CD14-positive monocyte (primary cell): ENCODE measurements at regions not wholly inside any gene's neighbourhood (a gene's known extent, or its start where the extent isn't known, plus 50 kb on each side); places are given as distances from the start of the nearest gene placed in this dataset.

ENCODE experiments used
- DNase-seq, 3 donors: peaks; one replicate each; pipeline ENCODE4 v3.0.0-alpha.2; 2011 to 2022
- H2AFZ ChIP-seq: 2 replicates; pipeline ENCODE4 v1.6.0; 2012; ENCODE audit warnings: mild to moderate bottlenecking, low read depth, low read length, inconsistent platforms; ENCODE audit not compliant: insufficient read depth, poor library complexity, severe bottlenecking
- H3K27ac ChIP-seq, 2 donors: 1 replicate in 1 of 2; 2 replicates in 1 of 2; pipeline ENCODE4 v1.5.1; 2012 to 2013; ENCODE audit warnings: low read length in 2 of 2, control low read depth in 1 of 2, inconsistent platforms in 1 of 2, low read depth in 1 of 2, mild to moderate bottlenecking in 1 of 2
- H3K27me3 ChIP-seq, 2 donors: one replicate each; pipeline versions ENCODE4 v1.6.0 to v1.6.1; 2011 to 2013; ENCODE audit warnings: low read length in 2 of 2; ENCODE audit not compliant: control insufficient read depth in 2 of 2, insufficient read depth in 2 of 2
- H3K36me3 ChIP-seq, 2 donors: replicated peaks in 1 of 2; 1 replicate in 1 of 2; 2 replicates in 1 of 2; pipeline versions ENCODE4 v1.5.1 to v1.6.1; 2012 to 2013; ENCODE audit warnings: low read length in 2 of 2, control low read depth in 1 of 2, inconsistent platforms in 1 of 2, mild to moderate bottlenecking in 1 of 2; ENCODE audit not compliant: insufficient read depth in 2 of 2, control insufficient read depth in 1 of 2
- H3K4me1 ChIP-seq, 2 donors: 1 replicate in 1 of 2; 2 replicates in 1 of 2; pipeline versions ENCODE4 v1.5.1 to v1.6.1; 2012 to 2013; ENCODE audit warnings: low read length in 2 of 2, control low read depth in 1 of 2, inconsistent platforms in 1 of 2, mild to moderate bottlenecking in 1 of 2, moderate library complexity in 1 of 2; ENCODE audit not compliant: insufficient read depth in 2 of 2, control insufficient read depth in 1 of 2
- H3K4me2 ChIP-seq: replicated peaks from 2 replicates; pipeline ENCODE3; 2012; ENCODE audit warnings: low read length, moderate library complexity, mild to moderate bottlenecking; ENCODE audit not compliant: poor library complexity, severe bottlenecking; ENCODE audit errors: extremely low read depth
- H3K4me3 ChIP-seq, 3 experiments: fragments of 200-600 bp in 1 of 3; sonication (generic) in 1 of 3; replicated peaks in 1 of 3; 1 replicate in 2 of 3; 2 replicates in 1 of 3; pipeline ENCODE4 v1.5.1; 2011 to 2013; ENCODE audit warnings: low read length in 3 of 3, mild to moderate bottlenecking in 3 of 3, control low read depth in 2 of 3, low read depth in 2 of 3, inconsistent platforms in 1 of 3, moderate library complexity in 1 of 3
- H3K79me2 ChIP-seq: 2 replicates; pipeline ENCODE4 v1.6.0; 2012; ENCODE audit warnings: mild to moderate bottlenecking, control low read depth, inconsistent platforms, low read length, moderate library complexity; ENCODE audit not compliant: insufficient read depth
- H3K9ac ChIP-seq: 2 replicates; pipeline ENCODE4 v1.6.0; 2017; ENCODE audit warnings: low read length, mild to moderate bottlenecking; ENCODE audit not compliant: insufficient read depth, poor library complexity, severe bottlenecking
- H3K9me3 ChIP-seq, 2 donors: replicated peaks in 1 of 2; 1 replicate in 1 of 2; 2 replicates in 1 of 2; pipeline versions ENCODE4 v1.5.1 to v1.6.1; 2012 to 2013; ENCODE audit warnings: low read length in 2 of 2, control low read depth in 1 of 2; ENCODE audit not compliant: control insufficient read depth in 1 of 2, insufficient read depth in 1 of 2
- H4K20me1 ChIP-seq: 2 replicates; pipeline ENCODE4 v1.6.0; 2012; ENCODE audit warnings: mild to moderate bottlenecking, low read length, control low read depth, moderate library complexity; ENCODE audit not compliant: insufficient read depth
- H3K27ac Mint-ChIP-seq, 7 donors: one replicate each; pipeline ENCODE4 v1.8.0; 2020; ENCODE audit warnings: mild to moderate bottlenecking in 7 of 7, mixed read lengths in 7 of 7, moderate library complexity in 6 of 7, inconsistent platforms in 2 of 7
- H3K27me3 Mint-ChIP-seq, 3 donors: one replicate each; pipeline ENCODE4 v1.8.0; 2021 to 2022; ENCODE audit warnings: low read depth in 3 of 3, mild to moderate bottlenecking in 3 of 3, mixed read lengths in 3 of 3, moderate library complexity in 3 of 3, inconsistent platforms in 1 of 3
- H3K36me3 Mint-ChIP-seq, 2 donors: one replicate each; pipeline ENCODE4 v1.8.0; 2020; ENCODE audit warnings: mixed read lengths in 2 of 2, inconsistent platforms in 1 of 2, mild to moderate bottlenecking in 1 of 2
- H3K4me1 Mint-ChIP-seq: one replicate; pipeline ENCODE4 v1.8.0; 2020; ENCODE audit warnings: mild to moderate bottlenecking, mixed read lengths
- H3K4me3 Mint-ChIP-seq, 2 donors: one replicate each; pipeline ENCODE4 v1.8.0; 2020; ENCODE audit warnings: mild to moderate bottlenecking in 2 of 2, mixed read lengths in 2 of 2, moderate library complexity in 1 of 2
- H3K9me3 Mint-ChIP-seq, 7 donors: one replicate each; pipeline ENCODE4 v1.8.0; 2020 to 2022; ENCODE audit warnings: mixed read lengths in 7 of 7, mild to moderate bottlenecking in 6 of 7, moderate library complexity in 6 of 7, inconsistent platforms in 2 of 7
- CTCF ChIP-seq: fragments of 200-600 bp; IDR thresholded peaks from one replicate; pipeline ENCODE4 v1.8.0; 2022; ENCODE audit warnings: antibody characterized with exemption, mild to moderate bottlenecking
- WGBS: methylation state at CpG from one replicate; pipeline ENCODE4 v1.1.5; 2013; ENCODE audit warnings: missing lambda C conversion rate; ENCODE audit not compliant: insufficient coverage; 5-methylcytosine and 5-hydroxymethylcytosine counted together
- intact Hi-C, 2 donors: fragments of 100-400 bp; cut with micrococcal nuclease; formaldehyde crosslinking; loops; one replicate each; pipeline versions ENCODE4 v1.15.0 to v1.15.1; 2023

- intact Hi-C loops, result loop anchor here in 1 of 2 donors (5.0 kb wide), 1 partner anchor 37 kb away; no protein-coding TSS in a partner anchor
These were observed 98.1 kb downstream of the PSMG1 start for GRCh38 chr21:39084979-39085729.

GRCh38 chr21:39084073-39084472 is 99.2 kb downstream of the PSMG1 start:
- 82% methylated on average over 2 of the region's 4 CpGs for WGBS
- peaks cover 40% of the 10 kb centered on the region in 2 donors for H3K4me1 ChIP-seq

More at GRCh38 chr21:39084979-39085729, 98.1 kb downstream of the PSMG1 start:
- H3K9me3 Mint-ChIP-seq, result peaks cover 0 to 2% (median 0%) of the 10 kb centered on the region in 7 donors
- Histone ChIP-seq H3K36me3 (no peaks in the 10 kb centered on the region), H3K9me3 (no peaks in the 10 kb centered on the region), H2AFZ (no peak overlapping the region), H3K4me1 (peaks cover 36 to 37% of the 10 kb centered on the region in 2 donors), H3K79me2 (no peaks in the 10 kb centered on the region), H3K27me3 (no peaks in the 10 kb centered on the region), H3K4me3 (no peak overlapping the region), H3K4me2 (no peak overlapping the region), H3K9ac (no peak overlapping the region), H4K20me1 (no peaks in the 10 kb centered on the region), H3K27ac (no peak overlapping the region)
- DNase-seq, result peak in 1 of 3 donors; percentile 39
- H3K27ac Mint-ChIP-seq, result peak overlapping the region in 2 of 7 donors; percentile 32 to 50
- peaks cover 0 to 7% (median 0%) of the 10 kb centered on the region in 3 donors for H3K27me3 Mint-ChIP-seq
- peaks cover 28% of the 10 kb centered on the region for H3K4me1 Mint-ChIP-seq
- H3K36me3 Mint-ChIP-seq, result no peaks in the 10 kb centered on the region
- H3K4me3 Mint-ChIP-seq, result no peak overlapping the region
- WGBS, result 83% methylated on average over 2 of the region's 5 CpGs
- TF ChIP-seq CTCF, result no peak

More at GRCh38 chr21:39084073-39084472, 99.2 kb downstream of the PSMG1 start:
- Mint-ChIP-seq H3K27me3 (peaks cover 0 to 7% (median 0%) of the 10 kb centered on the region in 3 donors), H3K4me3 (no peak overlapping the region), H3K4me1 (peaks cover 32% of the 10 kb centered on the region), H3K36me3 (peaks cover 0 to 3% of the 10 kb centered on the region in 2 donors), H3K9me3 (peaks cover 0 to 2% (median 0%) of the 10 kb centered on the region in 7 donors), H3K27ac (peak overlapping the region in 4 of 7 donors; percentile 19 to 79 (median 52))
- no peak for DNase-seq
- Histone ChIP-seq H3K4me3 (no peak overlapping the region), H4K20me1 (no peaks in the 10 kb centered on the region), H3K27ac (no peak overlapping the region), H3K27me3 (no peaks in the 10 kb centered on the region), H2AFZ (no peak overlapping the region), H3K9me3 (no peaks in the 10 kb centered on the region), H3K4me2 (no peak overlapping the region), H3K36me3 (no peaks in the 10 kb centered on the region), H3K9ac (no peak overlapping the region), H3K79me2 (no peaks in the 10 kb centered on the region)
- no peak for TF ChIP-seq CTCF
- intact Hi-C loops, result loop anchor here in 1 of 2 donors (5.0 kb wide), 1 partner anchor 38 kb away; no protein-coding TSS in a partner anchor
